ENCODE measurements at regions not wholly inside any gene's neighbourhood (a gene's known extent, or its start where the extent isn't known, plus 50 kb on each side); places are given as distances from the start of the nearest gene placed in this dataset.
A peak's percentile ranks its signal among the peaks of the same experiment; 100 is the strongest.
"Not testable (repeated sequence)": the region's sequence is repeated elsewhere in the genome, so short reads cannot be mapped to it uniquely, and the experiment has no call there.

- no peaks in the 10 kb centered on the region for H3K9me3 ChIP-seq (ENCODE audit: low read length)
- H3K27me3 ChIP-seq (ENCODE audit: insufficient read depth, low read length): no peaks in the 10 kb centered on the region
- H3K36me3 ChIP-seq (ENCODE audit: insufficient read depth, low read length): no peaks in the 10 kb centered on the region
- no peaks in the 10 kb centered on the region for H3K4me1 ChIP-seq (ENCODE audit: insufficient read depth, low read length)
- H3K4me3 ChIP-seq (ENCODE audit: low read length): no peak overlapping the region
- H2AFZ ChIP-seq (ENCODE audit: low read depth, low read length): no peak overlapping the region
Observed at GRCh38 chr2:48092846-48093803, 186.8 kb upstream of the FBXO11 start.

- H3K36me3 ChIP-seq (ENCODE audit: insufficient read depth, low read length); H3K27me3 ChIP-seq (ENCODE audit: insufficient read depth, low read length); H3K4me3 ChIP-seq (ENCODE audit: low read length); H3K9me3 ChIP-seq (ENCODE audit: low read length); H3K4me1 ChIP-seq (ENCODE audit: insufficient read depth, low read length); H2AFZ ChIP-seq (ENCODE audit: low read depth, low read length): not testable (repeated sequence)
Observed at GRCh38 chr2:48096765-48097164, 190.5 kb upstream of the FBXO11 start.

- no peaks in the 10 kb centered on the region for H3K4me1 ChIP-seq (ENCODE audit: insufficient read depth, low read length)
- no peak overlapping the region for H3K4me3 ChIP-seq (ENCODE audit: low read length)
- no peaks in the 10 kb centered on the region for H3K9me3 ChIP-seq (ENCODE audit: low read length)
- no peak overlapping the region for H2AFZ ChIP-seq (ENCODE audit: low read depth, low read length)
- no peaks in the 10 kb centered on the region for H3K27me3 ChIP-seq (ENCODE audit: insufficient read depth, low read length)
- no peaks in the 10 kb centered on the region for H3K36me3 ChIP-seq (ENCODE audit: insufficient read depth, low read length)
Observed at GRCh38 chr2:48098539-48098938, 192.2 kb upstream of the FBXO11 start.

- H3K27me3 ChIP-seq (ENCODE audit: insufficient read depth, low read length): no peaks in the 10 kb centered on the region
- H3K4me3 ChIP-seq (ENCODE audit: low read length): no peak overlapping the region
- H3K9me3 ChIP-seq (ENCODE audit: low read length): no peaks in the 10 kb centered on the region
- no peaks in the 10 kb centered on the region for H3K36me3 ChIP-seq (ENCODE audit: insufficient read depth, low read length)
- no peak overlapping the region for H2AFZ ChIP-seq (ENCODE audit: low read depth, low read length)
- peaks cover 10% of the 10 kb centered on the region for H3K4me1 ChIP-seq (ENCODE audit: insufficient read depth, low read length)
Observed at GRCh38 chr2:48104418-48104817, 198.1 kb upstream of the FBXO11 start.

GRCh38 chr2:48105848-48106247 lies 199.6 kb upstream of the FBXO11 start:
- no peak overlapping the region for H3K4me3 ChIP-seq (ENCODE audit: low read length)
- no peaks in the 10 kb centered on the region for H3K27me3 ChIP-seq (ENCODE audit: insufficient read depth, low read length)
- no peaks in the 10 kb centered on the region for H3K36me3 ChIP-seq (ENCODE audit: insufficient read depth, low read length)
- peaks cover 11% of the 10 kb centered on the region for H3K4me1 ChIP-seq (ENCODE audit: insufficient read depth, low read length)
- H2AFZ ChIP-seq (ENCODE audit: low read depth, low read length): peak overlapping the region; percentile 55
- no peaks in the 10 kb centered on the region for H3K9me3 ChIP-seq (ENCODE audit: low read length)

GRCh38 chr2:48107326-48107925 lies 201.1 kb upstream of the FBXO11 start:
- no peaks in the 10 kb centered on the region for H3K27me3 ChIP-seq (ENCODE audit: insufficient read depth, low read length)
- no peak overlapping the region for H3K4me3 ChIP-seq (ENCODE audit: low read length)
- H2AFZ ChIP-seq (ENCODE audit: low read depth, low read length): no peak overlapping the region
- H3K4me1 ChIP-seq (ENCODE audit: insufficient read depth, low read length): peaks cover 19% of the 10 kb centered on the region
- H3K36me3 ChIP-seq (ENCODE audit: insufficient read depth, low read length): no peaks in the 10 kb centered on the region
- no peaks in the 10 kb centered on the region for H3K9me3 ChIP-seq (ENCODE audit: low read length)

GRCh38 chr2:48108455-48108854 lies 202.2 kb upstream of the FBXO11 start:
- Histone ChIP-seq H3K9me3 (ENCODE audit: low read length) (no peaks in the 10 kb centered on the region), H2AFZ (ENCODE audit: low read depth, low read length) (no peak overlapping the region), H3K4me1 (ENCODE audit: insufficient read depth, low read length) (peaks cover 19% of the 10 kb centered on the region), H3K27me3 (ENCODE audit: insufficient read depth, low read length) (no peaks in the 10 kb centered on the region), H3K36me3 (ENCODE audit: insufficient read depth, low read length) (no peaks in the 10 kb centered on the region), H3K4me3 (ENCODE audit: low read length) (no peak overlapping the region)

- no peak overlapping the region for H2AFZ ChIP-seq (ENCODE audit: low read depth, low read length)
- no peaks in the 10 kb centered on the region for H3K9me3 ChIP-seq (ENCODE audit: low read length)
- H3K4me1 ChIP-seq (ENCODE audit: insufficient read depth, low read length): peaks cover 19% of the 10 kb centered on the region
- no peaks in the 10 kb centered on the region for H3K27me3 ChIP-seq (ENCODE audit: insufficient read depth, low read length)
- no peak overlapping the region for H3K4me3 ChIP-seq (ENCODE audit: low read length)
- no peaks in the 10 kb centered on the region for H3K36me3 ChIP-seq (ENCODE audit: insufficient read depth, low read length)
Observed at GRCh38 chr2:48109491-48110204, 203.3 kb upstream of the FBXO11 start.

- H2AFZ ChIP-seq (ENCODE audit: low read depth, low read length): peak overlapping the region; percentile 74
- no peaks in the 10 kb centered on the region for H3K27me3 ChIP-seq (ENCODE audit: insufficient read depth, low read length)
- peaks cover 19% of the 10 kb centered on the region for H3K4me1 ChIP-seq (ENCODE audit: insufficient read depth, low read length)
- H3K36me3 ChIP-seq (ENCODE audit: insufficient read depth, low read length): no peaks in the 10 kb centered on the region
- no peak overlapping the region for H3K4me3 ChIP-seq (ENCODE audit: low read length)
- H3K9me3 ChIP-seq (ENCODE audit: low read length): no peaks in the 10 kb centered on the region
Observed at GRCh38 chr2:48110492-48110891, 204.0 kb upstream of the FOXN2 start.

- H3K4me3 ChIP-seq (ENCODE audit: low read length): no peak overlapping the region
- no peaks in the 10 kb centered on the region for H3K9me3 ChIP-seq (ENCODE audit: low read length)
- H3K36me3 ChIP-seq (ENCODE audit: insufficient read depth, low read length): no peaks in the 10 kb centered on the region
- peaks cover 9% of the 10 kb centered on the region for H3K4me1 ChIP-seq (ENCODE audit: insufficient read depth, low read length)
- H2AFZ ChIP-seq (ENCODE audit: low read depth, low read length): no peak overlapping the region
- H3K27me3 ChIP-seq (ENCODE audit: insufficient read depth, low read length): no peaks in the 10 kb centered on the region
Observed at GRCh38 chr2:48112911-48113680, 201.4 kb upstream of the FOXN2 start.

- Histone ChIP-seq H3K27me3 (ENCODE audit: insufficient read depth, low read length) (no peaks in the 10 kb centered on the region), H3K4me3 (ENCODE audit: low read length) (no peak overlapping the region), H3K9me3 (ENCODE audit: low read length) (no peaks in the 10 kb centered on the region), H3K36me3 (ENCODE audit: insufficient read depth, low read length) (no peaks in the 10 kb centered on the region), H3K4me1 (ENCODE audit: insufficient read depth, low read length) (peaks cover 9% of the 10 kb centered on the region), H2AFZ (ENCODE audit: low read depth, low read length) (no peak overlapping the region)
Observed at GRCh38 chr2:48113767-48114166, 200.7 kb upstream of the FOXN2 start.

- Histone ChIP-seq H2AFZ (ENCODE audit: low read depth, low read length) (no peak overlapping the region), H3K4me3 (ENCODE audit: low read length) (no peak overlapping the region), H3K9me3 (ENCODE audit: low read length) (no peaks in the 10 kb centered on the region)
Observed at GRCh38 chr2:48114256-48114655, 200.2 kb upstream of the FOXN2 start.

More at GRCh38 chr2:48114256-48114655, 200.2 kb upstream of the FOXN2 start:
- H3K27me3 ChIP-seq (ENCODE audit: insufficient read depth, low read length): no peaks in the 10 kb centered on the region
- no peaks in the 10 kb centered on the region for H3K36me3 ChIP-seq (ENCODE audit: insufficient read depth, low read length)
- H3K4me1 ChIP-seq (ENCODE audit: insufficient read depth, low read length): peaks cover 9% of the 10 kb centered on the region

All from neuron (in vitro differentiated cells).